Activated naive CD4-positive, alpha-beta T cell treated with anti-CD3 and anti-CD28 coated beads for 36 hours (primary cell): ENCODE measurements at regions not wholly inside any gene's neighbourhood (a gene's known extent, or its start where the extent isn't known, plus 50 kb on each side); places are given as distances from the start of the nearest gene placed in this dataset.

ENCODE experiments used
- CTCF ChIA-PET: fragments of 350-600 bp; sonication (Branson Sonifier 250); formaldehyde crosslinking; loops from one replicate; lab custom pipeline; 2021; ENCODE audit warnings: antibody characterized with exemption; lab: Charles Lee
- DNase-seq: peaks from one replicate; pipeline ENCODE4 v3.0.0-alpha.2; 2020
- H3K27ac Mint-ChIP-seq: one replicate; pipeline ENCODE4 v1.8.0; 2021; ENCODE audit warnings: mild to moderate bottlenecking, mixed read lengths
- H3K27me3 Mint-ChIP-seq: one replicate; pipeline ENCODE4 v1.8.0; 2021; ENCODE audit warnings: low read depth, mixed read lengths
- H3K36me3 Mint-ChIP-seq: one replicate; pipeline ENCODE4 v1.8.0; 2021; ENCODE audit warnings: low read depth, mixed read lengths
- H3K4me1 Mint-ChIP-seq: one replicate; pipeline ENCODE4 v1.8.0; 2021; ENCODE audit warnings: low read depth, mixed read lengths
- H3K4me3 Mint-ChIP-seq: one replicate; pipeline ENCODE4 v1.8.0; 2021; ENCODE audit warnings: mild to moderate bottlenecking, moderate library complexity, mixed read lengths
- H3K9me3 Mint-ChIP-seq: one replicate; pipeline ENCODE4 v1.8.0; 2021; ENCODE audit warnings: mixed read lengths
- intact Hi-C: fragments of 100-400 bp; cut with micrococcal nuclease; formaldehyde crosslinking; loops from one replicate; pipeline ENCODE4 v1.15.1; 2023

- Mint-ChIP-seq H3K27ac (no peak overlapping the region), H3K9me3 (peaks cover 3% of the 10 kb centered on the region), H3K4me3 (no peak overlapping the region), H3K4me1 (no peaks in the 10 kb centered on the region), H3K27me3 (no peaks in the 10 kb centered on the region), H3K36me3 (no peaks in the 10 kb centered on the region)
- no peak for DNase-seq
- intact Hi-C loops: no loop called here
- CTCF ChIA-PET: no interaction called here
Observed at GRCh38 chr4:46684041-46684440, 225.0 kb downstream of the COX7B2 start.

- H3K27me3 Mint-ChIP-seq: no peaks in the 10 kb centered on the region
- no peak for DNase-seq
- H3K27ac Mint-ChIP-seq: no peak overlapping the region
- CTCF ChIA-PET: no interaction called here
- no peaks in the 10 kb centered on the region for H3K36me3 Mint-ChIP-seq
- intact Hi-C loops: no loop called here
- peaks cover 12% of the 10 kb centered on the region for H3K9me3 Mint-ChIP-seq
- no peaks in the 10 kb centered on the region for H3K4me1 Mint-ChIP-seq
- no peak overlapping the region for H3K4me3 Mint-ChIP-seq
Observed at GRCh38 chr4:46676364-46676763, 232.7 kb downstream of the COX7B2 start.

GRCh38 chr4:46674326-46674725, 234.7 kb downstream of the COX7B2 start:
- Mint-ChIP-seq H3K27ac (no peak overlapping the region), H3K4me3 (no peak overlapping the region), H3K36me3 (no peaks in the 10 kb centered on the region), H3K9me3 (peaks cover 12% of the 10 kb centered on the region), H3K4me1 (no peaks in the 10 kb centered on the region), H3K27me3 (no peaks in the 10 kb centered on the region)
- DNase-seq: no peak
- CTCF ChIA-PET: no interaction called here
- intact Hi-C loops: no loop called here

- Mint-ChIP-seq H3K4me3 (no peak overlapping the region), H3K27me3 (no peaks in the 10 kb centered on the region), H3K4me1 (no peaks in the 10 kb centered on the region), H3K27ac (no peak overlapping the region), H3K36me3 (no peaks in the 10 kb centered on the region), H3K9me3 (peaks cover 9% of the 10 kb centered on the region)
- CTCF ChIA-PET: interaction anchor here (0.6 kb wide), 1 partner anchor 209 kb away, joined by 3 read pairs; no protein-coding TSS in a partner anchor
- DNase-seq: no peak
- intact Hi-C loops: no loop called here
Observed at GRCh38 chr4:46667790-46668189, 241.3 kb downstream of the COX7B2 start.

GRCh38 chr4:46656071-46656470, 253.0 kb downstream of the COX7B2 start:
- intact Hi-C loops: loop anchor here (10.0 kb wide), 1 partner anchor 59 kb away; no protein-coding TSS in a partner anchor
- CTCF ChIA-PET: no interaction called here
- H3K4me1 Mint-ChIP-seq: no peaks in the 10 kb centered on the region
- no peak overlapping the region for H3K27ac Mint-ChIP-seq
- no peaks in the 10 kb centered on the region for H3K36me3 Mint-ChIP-seq
- H3K4me3 Mint-ChIP-seq: no peak overlapping the region
- peaks cover 1% of the 10 kb centered on the region for H3K9me3 Mint-ChIP-seq
- no peaks in the 10 kb centered on the region for H3K27me3 Mint-ChIP-seq
- DNase-seq: no peak

- Mint-ChIP-seq H3K4me1 (no peaks in the 10 kb centered on the region), H3K27ac (no peak overlapping the region), H3K27me3 (no peaks in the 10 kb centered on the region), H3K4me3 (no peak overlapping the region), H3K36me3 (no peaks in the 10 kb centered on the region), H3K9me3 (peaks cover 1% of the 10 kb centered on the region)
- intact Hi-C loops: loop anchor here (10.0 kb wide), 1 partner anchor 61 kb away; no protein-coding TSS in a partner anchor
- no peak for DNase-seq
- CTCF ChIA-PET: no interaction called here
Observed at GRCh38 chr4:46653842-46654241, 255.2 kb downstream of the COX7B2 start.

- CTCF ChIA-PET: interaction anchor here (1.4 kb wide), 1 partner anchor 1891 kb away, joined by 3 read pairs; no protein-coding TSS in a partner anchor
- Mint-ChIP-seq H3K4me3 (no peak overlapping the region), H3K9me3 (peaks cover 1% of the 10 kb centered on the region), H3K4me1 (no peaks in the 10 kb centered on the region), H3K27me3 (no peaks in the 10 kb centered on the region), H3K36me3 (no peaks in the 10 kb centered on the region), H3K27ac (no peak overlapping the region)
- intact Hi-C loops: no loop called here
- DNase-seq: no peak
Observed at GRCh38 chr4:46649390-46649789, 259.5 kb upstream of the GABRA2 start.

- no peaks in the 10 kb centered on the region for H3K27me3 Mint-ChIP-seq
- peaks cover under 1% of the 10 kb centered on the region for H3K9me3 Mint-ChIP-seq
- no peaks in the 10 kb centered on the region for H3K36me3 Mint-ChIP-seq
- CTCF ChIA-PET: interaction anchor here (0.5 to 1.4 kb wide), 3 partner anchors 259 to 1889 kb away, joined by 3 to 4 read pairs (median 4); no protein-coding TSS in a partner anchor
- intact Hi-C loops: no loop called here
- H3K4me3 Mint-ChIP-seq: no peak overlapping the region
- peak; percentile 10 for DNase-seq
- no peak overlapping the region for H3K27ac Mint-ChIP-seq
- no peaks in the 10 kb centered on the region for H3K4me1 Mint-ChIP-seq
Observed at GRCh38 chr4:46648088-46648744, 258.3 kb upstream of the GABRA2 start.

- DNase-seq: no peak
- no peaks in the 10 kb centered on the region for H3K4me1 Mint-ChIP-seq
- intact Hi-C loops: no loop called here
- CTCF ChIA-PET: no interaction called here
- no peaks in the 10 kb centered on the region for H3K27me3 Mint-ChIP-seq
- H3K27ac Mint-ChIP-seq: no peak overlapping the region
- H3K9me3 Mint-ChIP-seq: no peaks in the 10 kb centered on the region
- no peaks in the 10 kb centered on the region for H3K36me3 Mint-ChIP-seq
- no peak overlapping the region for H3K4me3 Mint-ChIP-seq
Observed at GRCh38 chr4:46645126-46645525, 255.2 kb upstream of the GABRA2 start.
